SH-SY5Y (cell line): ENCODE measurements at regions not wholly inside any gene's neighbourhood (a gene's known extent, or its start where the extent isn't known, plus 50 kb on each side); places are given as distances from the start of the nearest gene placed in this dataset.

Source experiments
- GATA2 ChIP-seq: IDR thresholded peaks from 2 replicates; pipeline ENCODE4 v1.6.1; 2011; ENCODE audit warnings: mild to moderate bottlenecking, low read depth, low read length
- GATA3 ChIP-seq: IDR thresholded peaks from 2 replicates; pipeline ENCODE4 v1.6.1; 2011; ENCODE audit warnings: low read depth, mild to moderate bottlenecking, low read length, moderate library complexity

- TF ChIP-seq GATA2 (no peak), GATA3 (no peak)
Observed at GRCh38 chr2:118437501-118437900, 349.2 kb downstream of the INSIG2 start.
